Gastroesophageal sphincter (tissue), 3 donors: ENCODE measurements at regions not wholly inside any gene's neighbourhood (a gene's known extent, or its start where the extent isn't known, plus 50 kb on each side); places are given as distances from the start of the nearest gene placed in this dataset.

Experiments
- CTCF ChIP-seq, 4 experiments: fragments of 200-600 bp in 2 of 4; fragments of 450-650 bp in 2 of 4; sonication (generic) in 1 of 4; IDR thresholded peaks; one replicate each; pipeline ENCODE4 v1.5.1; 2017 to 2019; ENCODE audit warnings: antibody characterized with exemption in 4 of 4, mild to moderate bottlenecking in 2 of 4, moderate library complexity in 2 of 4
- POLR2A ChIP-seq, 2 donors: fragments of 450-650 bp; IDR thresholded peaks; one replicate each; pipeline ENCODE4 v1.6.1; 2017; ENCODE audit warnings: antibody characterized with exemption in 2 of 2, mild to moderate bottlenecking in 2 of 2, moderate library complexity in 1 of 2

GRCh38 chr2:59655809-59656208 is 897.6 kb downstream of the BCL11A start:
- TF ChIP-seq CTCF (IDR thresholded peaks at IDR 0.05) (no peak), POLR2A (IDR thresholded peaks at IDR 0.05) (no peak)
